Hepatocyte (in vitro differentiated cells): ENCODE measurements at regions not wholly inside any gene's neighbourhood (a gene's known extent, or its start where the extent isn't known, plus 50 kb on each side); places are given as distances from the start of the nearest gene placed in this dataset.

Experiments used
- DNase-seq: peaks from one replicate; pipeline ENCODE4 v3.0.0-alpha.2; 2016; ENCODE audit warnings: low spot score
- H2AFZ ChIP-seq: fragments of 200-600 bp; sonication (generic); 2 replicates; pipeline ENCODE4 v1.6.0; 2016; ENCODE audit warnings: antibody characterized with exemption, mild to moderate bottlenecking
- H3K27ac ChIP-seq: fragments of 200-600 bp; sonication (generic); 2 replicates; pipeline ENCODE4 v1.5.1; 2016; ENCODE audit warnings: mild to moderate bottlenecking
- H3K27me3 ChIP-seq: fragments of 200-600 bp; sonication (generic); 2 replicates; pipeline ENCODE4 v1.6.1; 2016
- H3K36me3 ChIP-seq: fragments of 200-600 bp; sonication (generic); replicated peaks from 2 replicates; pipeline ENCODE4 v1.5.1; 2016; ENCODE audit warnings: low read depth; ENCODE audit not compliant: insufficient read depth
- H3K4me1 ChIP-seq: fragments of 200-600 bp; sonication (generic); 2 replicates; pipeline ENCODE4 v1.5.1; 2016; ENCODE audit warnings: mild to moderate bottlenecking, moderate library complexity; ENCODE audit not compliant: insufficient read depth
- H3K4me2 ChIP-seq: fragments of 200-600 bp; sonication (generic); 2 replicates; pipeline ENCODE4 v1.6.0; 2016
- H3K4me3 ChIP-seq: fragments of 200-600 bp; sonication (generic); 2 replicates; pipeline ENCODE4 v1.5.1; 2016; ENCODE audit warnings: mild to moderate bottlenecking
- H3K79me2 ChIP-seq: fragments of 200-600 bp; sonication (generic); 2 replicates; pipeline ENCODE4 v1.6.0; 2017; ENCODE audit warnings: mild to moderate bottlenecking
- H3K9me2 ChIP-seq: fragments of 200-600 bp; sonication (generic); replicated peaks from 2 replicates; pipeline ENCODE4 v1.6.0; 2017; ENCODE audit warnings: mild to moderate bottlenecking; ENCODE audit not compliant: insufficient read depth
- H3K9me3 ChIP-seq: fragments of 200-600 bp; sonication (generic); 2 replicates; pipeline ENCODE4 v1.5.1; 2016; ENCODE audit warnings: low read depth, mild to moderate bottlenecking
- H4K20me1 ChIP-seq: fragments of 200-600 bp; sonication (generic); 2 replicates; pipeline ENCODE4 v1.6.0; 2016; ENCODE audit warnings: mild to moderate bottlenecking; ENCODE audit not compliant: insufficient read depth, poor library complexity, severe bottlenecking
- CTCF ChIP-seq: fragments of 200-600 bp; sonication (generic); IDR thresholded peaks from 2 replicates; pipeline ENCODE4 v1.5.1; 2016; ENCODE audit warnings: antibody characterized with exemption, mild to moderate bottlenecking; ENCODE audit not compliant: poor library complexity
- EZH2 ChIP-seq: fragments of 200-600 bp; sonication (generic); IDR thresholded peaks from 2 replicates; pipeline ENCODE4 v1.6.1; 2016; ENCODE audit warnings: antibody characterized with exemption, mild to moderate bottlenecking, borderline replicate concordance
- EZH2phosphoT487 ChIP-seq: fragments of 200-600 bp; sonication (generic); IDR thresholded peaks from one replicate; pipeline ENCODE4 v1.6.1; 2018; ENCODE audit warnings: antibody characterized with exemption, mild to moderate bottlenecking, low read depth, moderate library complexity; ENCODE audit not compliant: unreplicated experiment, severe bottlenecking
- WGBS: methylation state at CpG from one replicate; pipeline ENCODE4 v1.1.6; 2016; ENCODE audit warnings: low lambda C conversion rate; ENCODE audit errors: missing lambda C conversion rate; 5-methylcytosine and 5-hydroxymethylcytosine counted together

- TF ChIP-seq EZH2 (no peak), EZH2phosphoT487 (no peak)
- Histone ChIP-seq H3K9me2 (no peaks in the 10 kb centered on the region), H3K4me1 (peaks cover 19% of the 10 kb centered on the region), H3K27ac (no peak overlapping the region), H3K4me3 (no peak overlapping the region), H3K4me2 (no peak overlapping the region), H3K9me3 (no peaks in the 10 kb centered on the region), H3K79me2 (no peaks in the 10 kb centered on the region), H3K36me3 (no peaks in the 10 kb centered on the region), H3K27me3 (no peaks in the 10 kb centered on the region), H2AFZ (no peak overlapping the region), H4K20me1 (no peaks in the 10 kb centered on the region)
- no peak for DNase-seq
- 86% methylated on average over 4 of the region's 4 CpGs for WGBS
These were observed 198.4 kb upstream of the KIAA1217 start for GRCh38 chr10:24010436-24010970.

- no peak for TF ChIP-seq CTCF
- no peak for TF ChIP-seq EZH2
- no peak for TF ChIP-seq EZH2phosphoT487
- Histone ChIP-seq H3K9me3 (no peaks in the 10 kb centered on the region), H3K4me2 (no peak overlapping the region), H3K27me3 (no peaks in the 10 kb centered on the region), H3K4me1 (peaks cover 19% of the 10 kb centered on the region), H3K9me2 (no peaks in the 10 kb centered on the region), H3K36me3 (no peaks in the 10 kb centered on the region), H3K4me3 (no peak overlapping the region), H3K79me2 (no peaks in the 10 kb centered on the region), H3K27ac (no peak overlapping the region), H4K20me1 (no peaks in the 10 kb centered on the region), H2AFZ (no peak overlapping the region)
- no peak for DNase-seq
These were observed 196.6 kb upstream of the KIAA1217 start for GRCh38 chr10:24012249-24012803.

- TF ChIP-seq CTCF (no peak), EZH2phosphoT487 (no peak), EZH2 (no peak)
These were observed 181.8 kb upstream of the KIAA1217 start for GRCh38 chr10:24027107-24027506.

GRCh38 chr10:24034571-24034970, 174.4 kb upstream of the KIAA1217 start:
- Histone ChIP-seq H2AFZ (no peak overlapping the region), H3K27me3 (no peaks in the 10 kb centered on the region), H3K36me3 (no peaks in the 10 kb centered on the region), H3K27ac (no peak overlapping the region), H3K9me2 (no peaks in the 10 kb centered on the region), H3K79me2 (no peaks in the 10 kb centered on the region), H4K20me1 (no peaks in the 10 kb centered on the region), H3K4me2 (no peak overlapping the region), H3K4me3 (no peak overlapping the region), H3K9me3 (no peaks in the 10 kb centered on the region), H3K4me1 (no peaks in the 10 kb centered on the region)
- 61% methylated on average over 5 of the region's 5 CpGs for WGBS
- peak; percentile 6 for DNase-seq
- TF ChIP-seq CTCF (no peak), EZH2 (no peak), EZH2phosphoT487 (no peak)

More at GRCh38 chr10:24027107-24027506, 181.8 kb upstream of the KIAA1217 start:
- DNase-seq: no peak
- H3K4me1 ChIP-seq: no peaks in the 10 kb centered on the region
- no peaks in the 10 kb centered on the region for H3K27me3 ChIP-seq
- no peak overlapping the region for H2AFZ ChIP-seq
- H3K9me2 ChIP-seq: no peaks in the 10 kb centered on the region
- H3K27ac ChIP-seq: no peak overlapping the region
- no peaks in the 10 kb centered on the region for H3K36me3 ChIP-seq
- H3K4me3 ChIP-seq: no peak overlapping the region
- H3K79me2 ChIP-seq: no peaks in the 10 kb centered on the region
- no peak overlapping the region for H3K4me2 ChIP-seq
- WGBS: 78% methylated on average over 1 of the region's 1 CpG
- H4K20me1 ChIP-seq: no peaks in the 10 kb centered on the region
- H3K9me3 ChIP-seq: no peaks in the 10 kb centered on the region
